Large intestine (tissue), 3 donors: ENCODE measurements at regions not wholly inside any gene's neighbourhood (a gene's known extent, or its start where the extent isn't known, plus 50 kb on each side); places are given as distances from the start of the nearest gene placed in this dataset.

Experiments
- DNase-seq, 2 donors: peaks; one replicate each; pipeline versions ENCODE4 v3.0.0 to v3.0.0-alpha.2; 2013
- H3K27ac ChIP-seq: one replicate; pipeline ENCODE4 v1.5.1; 2013; ENCODE audit warnings: low read length
- H3K27me3 ChIP-seq: 2 replicates; pipeline ENCODE4 v1.6.1; 2013; ENCODE audit warnings: low read length; ENCODE audit not compliant: control insufficient read depth, insufficient read depth
- H3K36me3 ChIP-seq: 2 replicates; pipeline ENCODE4 v1.6.1; 2013; ENCODE audit warnings: low read length; ENCODE audit not compliant: control insufficient read depth, insufficient read depth
- H3K4me1 ChIP-seq: one replicate; pipeline ENCODE4 v1.6.1; 2013; ENCODE audit warnings: low read length; ENCODE audit not compliant: control insufficient read depth, insufficient read depth
- H3K4me3 ChIP-seq: one replicate; pipeline ENCODE4 v1.5.1; 2013; ENCODE audit warnings: low read length
- H3K9me3 ChIP-seq: one replicate; pipeline ENCODE4 v1.6.1; 2013; ENCODE audit warnings: mild to moderate bottlenecking, low read depth, low read length, moderate library complexity; ENCODE audit not compliant: control insufficient read depth
- WGBS: methylation state at CpG from one replicate; pipeline ENCODE4 v1.1.5; 2013; ENCODE audit warnings: low lambda C conversion rate; ENCODE audit not compliant: insufficient coverage; 5-methylcytosine and 5-hydroxymethylcytosine counted together

GRCh38 chr12:75587340-75588106 lies 76.1 kb upstream of the KRR1 start:
- no peak overlapping the region for H3K27ac ChIP-seq
- DNase-seq: no peak
- H3K4me3 ChIP-seq: no peak overlapping the region
- no CpG with 5 or more reads among the region's 4 CpGs for WGBS
- H3K9me3 ChIP-seq: no peaks in the 10 kb centered on the region
- no peaks in the 10 kb centered on the region for H3K4me1 ChIP-seq
- no peaks in the 10 kb centered on the region for H3K36me3 ChIP-seq
- H3K27me3 ChIP-seq: no peaks in the 10 kb centered on the region

DNA sequence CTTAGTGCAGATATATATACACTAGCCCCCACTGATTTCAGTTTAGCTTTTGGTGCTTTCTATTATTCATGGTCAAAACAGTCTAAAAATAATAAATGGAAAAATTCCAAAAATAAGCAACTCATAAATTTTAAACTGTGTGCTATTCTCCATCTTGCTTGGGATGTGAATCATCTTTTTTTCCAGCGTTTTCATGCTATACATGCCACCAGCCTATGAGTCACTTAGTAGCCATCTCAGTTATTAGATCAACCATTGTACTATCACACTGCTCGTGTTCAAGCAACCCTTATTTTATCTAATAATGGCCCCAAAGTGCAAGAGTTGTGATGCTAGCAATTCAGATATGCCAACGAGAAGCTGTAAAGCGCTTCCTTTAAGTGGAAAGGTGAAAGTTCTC lies 73.9 kb upstream of the KRR1 start:
- no CpG with 5 or more reads among the region's 4 CpGs for WGBS
- Histone ChIP-seq H3K36me3 (no peaks in the 10 kb centered on the region), H3K9me3 (no peaks in the 10 kb centered on the region), H3K27me3 (no peaks in the 10 kb centered on the region), H3K4me3 (no peak overlapping the region), H3K27ac (no peak overlapping the region), H3K4me1 (no peaks in the 10 kb centered on the region)
- peak; percentile 13 to 62 for DNase-seq

- H3K27ac ChIP-seq: no peak overlapping the region
- H3K4me3 ChIP-seq: no peak overlapping the region
- H3K27me3 ChIP-seq: no peaks in the 10 kb centered on the region
- 92% methylated on average over 2 of the region's 3 CpGs for WGBS
- no peaks in the 10 kb centered on the region for H3K9me3 ChIP-seq
- H3K36me3 ChIP-seq: no peaks in the 10 kb centered on the region
- no peak for DNase-seq
- no peaks in the 10 kb centered on the region for H3K4me1 ChIP-seq
Observed at GRCh38 chr12:75583355-75583754, 71.9 kb upstream of the KRR1 start.

DNA sequence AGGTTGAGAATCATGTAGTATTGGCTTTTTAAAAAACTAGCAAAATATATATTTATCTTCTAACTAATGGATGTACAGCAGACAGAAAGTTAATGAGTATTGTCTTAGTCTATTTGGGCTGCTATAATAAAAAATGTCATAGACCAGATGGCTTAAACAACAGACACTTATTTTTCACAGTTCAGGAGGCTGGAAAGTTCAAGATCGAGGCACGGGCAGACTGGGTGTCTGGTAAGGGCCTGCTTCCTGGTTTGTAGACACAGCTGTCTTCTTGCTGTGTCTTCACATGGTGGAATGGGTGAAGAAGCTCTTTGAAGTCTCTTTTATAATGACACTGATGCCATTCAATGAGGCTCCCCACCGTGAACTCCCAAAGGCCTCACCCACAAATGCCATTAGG lies 70.1 kb upstream of the KRR1 start:
- no CpG with 5 or more reads among the region's 3 CpGs for WGBS
- Histone ChIP-seq H3K9me3 (no peaks in the 10 kb centered on the region), H3K27ac (no peak overlapping the region), H3K4me1 (no peaks in the 10 kb centered on the region), H3K36me3 (no peaks in the 10 kb centered on the region), H3K27me3 (no peaks in the 10 kb centered on the region), H3K4me3 (no peak overlapping the region)
- DNase-seq: no peak

- no peaks in the 10 kb centered on the region for H3K36me3 ChIP-seq
- no peaks in the 10 kb centered on the region for H3K4me1 ChIP-seq
- H3K27me3 ChIP-seq: no peaks in the 10 kb centered on the region
- no peak overlapping the region for H3K27ac ChIP-seq
- no peak overlapping the region for H3K4me3 ChIP-seq
- 94% methylated on average over 3 of the region's 3 CpGs for WGBS
- no peak for DNase-seq
- no peaks in the 10 kb centered on the region for H3K9me3 ChIP-seq
Observed at GRCh38 chr12:75579552-75579951, 68.1 kb upstream of the KRR1 start.

GRCh38 chr12:75578546-75578945 lies 67.1 kb upstream of the KRR1 start:
- H3K27me3 ChIP-seq: no peaks in the 10 kb centered on the region
- H3K36me3 ChIP-seq: no peaks in the 10 kb centered on the region
- H3K4me3 ChIP-seq: no peak overlapping the region
- DNase-seq: no peak
- H3K27ac ChIP-seq: no peak overlapping the region
- H3K4me1 ChIP-seq: no peaks in the 10 kb centered on the region
- H3K9me3 ChIP-seq: no peaks in the 10 kb centered on the region
- WGBS: 40% methylated on average over 1 of the region's 2 CpGs

DNA sequence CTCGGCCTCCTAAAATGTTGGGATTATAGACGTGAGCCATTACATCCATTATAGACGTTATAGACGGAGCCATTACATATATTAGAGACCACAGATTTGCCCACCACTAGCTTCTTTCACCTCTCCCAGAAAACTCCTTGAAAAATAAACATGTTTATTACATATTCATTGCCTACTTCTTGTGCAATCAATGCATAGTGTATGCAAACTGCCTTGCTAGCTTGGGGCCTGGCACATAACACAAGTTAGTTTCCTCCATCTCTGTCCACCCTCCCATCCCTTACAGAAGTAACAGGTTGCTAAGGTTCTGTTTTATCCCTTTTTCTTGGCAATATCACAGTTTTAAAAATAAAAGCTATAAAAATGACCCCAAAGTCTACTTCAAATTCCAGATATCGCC lies 66.4 kb upstream of the KRR1 start:
- no peaks in the 10 kb centered on the region for H3K36me3 ChIP-seq
- H3K4me1 ChIP-seq: no peaks in the 10 kb centered on the region
- H3K4me3 ChIP-seq: no peak overlapping the region
- no peaks in the 10 kb centered on the region for H3K9me3 ChIP-seq
- WGBS: 100% methylated on average over 1 of the region's 5 CpGs
- no peaks in the 10 kb centered on the region for H3K27me3 ChIP-seq
- H3K27ac ChIP-seq: no peak overlapping the region
- DNase-seq: no peak

- Histone ChIP-seq H3K27me3 (no peaks in the 10 kb centered on the region), H3K9me3 (no peaks in the 10 kb centered on the region), H3K36me3 (no peaks in the 10 kb centered on the region), H3K4me1 (no peaks in the 10 kb centered on the region), H3K27ac (no peak overlapping the region), H3K4me3 (no peak overlapping the region)
- WGBS: no CpG with 5 or more reads among the region's 2 CpGs
- DNase-seq: no peak
Observed at GRCh38 chr12:75571656-75572205, 60.3 kb upstream of the KRR1 start.

DNA sequence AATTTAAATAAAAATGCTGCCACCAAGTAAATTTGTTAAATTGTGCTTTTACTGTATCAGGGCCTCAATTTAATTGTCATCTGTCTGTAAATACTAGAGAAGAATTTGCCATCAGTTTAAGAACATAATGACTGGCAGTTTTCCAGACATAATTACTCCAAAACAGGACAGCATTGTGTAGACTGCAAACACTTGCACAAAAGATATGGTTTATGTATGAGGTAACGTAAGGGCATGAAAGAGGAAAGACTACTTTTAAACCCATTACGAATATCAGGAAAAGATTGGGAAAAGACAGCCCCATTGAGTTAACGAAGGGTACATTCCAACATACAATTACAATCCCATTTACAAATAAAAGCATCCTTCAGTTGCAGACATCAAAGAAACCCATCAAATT lies 59.8 kb upstream of the KRR1 start:
- Histone ChIP-seq H3K27ac (no peak overlapping the region), H3K4me3 (no peak overlapping the region), H3K36me3 (no peaks in the 10 kb centered on the region), H3K27me3 (no peaks in the 10 kb centered on the region), H3K9me3 (no peaks in the 10 kb centered on the region), H3K4me1 (no peaks in the 10 kb centered on the region)
- DNase-seq: no peak
- WGBS: no CpG with 5 or more reads among the region's 3 CpGs

GRCh38 chr12:75568801-75569200 lies 57.4 kb upstream of the KRR1 start:
- no peaks in the 10 kb centered on the region for H3K36me3 ChIP-seq
- no peak overlapping the region for H3K27ac ChIP-seq
- H3K9me3 ChIP-seq: no peaks in the 10 kb centered on the region
- no CpG with 5 or more reads among the region's 3 CpGs for WGBS
- H3K4me3 ChIP-seq: no peak overlapping the region
- H3K27me3 ChIP-seq: no peaks in the 10 kb centered on the region
- DNase-seq: no peak
- no peaks in the 10 kb centered on the region for H3K4me1 ChIP-seq

- no peaks in the 10 kb centered on the region for H3K9me3 ChIP-seq
- H3K4me3 ChIP-seq: no peak overlapping the region
- WGBS: 100% methylated on average over 1 of the region's 4 CpGs
- H3K27me3 ChIP-seq: no peaks in the 10 kb centered on the region
- H3K27ac ChIP-seq: no peak overlapping the region
- no peaks in the 10 kb centered on the region for H3K4me1 ChIP-seq
- no peaks in the 10 kb centered on the region for H3K36me3 ChIP-seq
- no peak for DNase-seq
Observed at GRCh38 chr12:75568393-75568792, 57.0 kb upstream of the KRR1 start.
